ENCODE measurements at regions not wholly inside any gene's neighbourhood (a gene's known extent, or its start where the extent isn't known, plus 50 kb on each side); places are given as distances from the start of the nearest gene placed in this dataset.

- intact Hi-C loops (cut with micrococcal nuclease): no loop called here
- WGBS (ENCODE audit: insufficient coverage): 83% methylated on average over 3 of the region's 3 CpGs
- Mint-ChIP-seq H3K9me3 (peaks cover 4 to 12% (median 8%) of the 10 kb centered on the region in 7 donors), H3K27ac (no peak overlapping the region), H3K4me3 (no peak overlapping the region), H3K27me3 (ENCODE audit: low read depth in 3 of 3) (peaks cover 0 to 5% (median 0%) of the 10 kb centered on the region in 3 donors), H3K36me3 (no peaks in the 10 kb centered on the region), H3K4me1 (no peaks in the 10 kb centered on the region)
- Histone ChIP-seq H3K36me3 (replicated peaks in 1 of 2; ENCODE audit: control insufficient read depth in 1 of 2, insufficient read depth in 2 of 2, low read length in 2 of 2) (no peaks in the 10 kb centered on the region), H3K27ac (ENCODE audit: low read depth in 1 of 2, low read length in 2 of 2) (no peak overlapping the region), H3K4me3 (replicated peaks in 1 of 3; ENCODE audit: low read depth in 2 of 3, low read length in 3 of 3) (no peak overlapping the region), H3K9me3 (replicated peaks in 1 of 2; ENCODE audit: control insufficient read depth in 1 of 2, insufficient read depth in 1 of 2, low read length in 2 of 2) (peaks cover 6 to 11% of the 10 kb centered on the region in 2 donors), H3K9ac (ENCODE audit: insufficient read depth, low read length, poor library complexity, severe bottlenecking) (no peak overlapping the region), H3K4me1 (ENCODE audit: control insufficient read depth in 1 of 2, insufficient read depth in 2 of 2, low read length in 2 of 2) (no peaks in the 10 kb centered on the region), H4K20me1 (ENCODE audit: insufficient read depth, low read length) (no peaks in the 10 kb centered on the region), H3K79me2 (ENCODE audit: insufficient read depth, low read length) (no peaks in the 10 kb centered on the region), H2AFZ (ENCODE audit: insufficient read depth, low read depth, low read length, poor library complexity, severe bottlenecking) (no peak overlapping the region), H3K4me2 (replicated peaks; ENCODE audit: extremely low read depth, low read length, poor library complexity, severe bottlenecking) (no peak overlapping the region), H3K27me3 (ENCODE audit: control insufficient read depth in 2 of 2, insufficient read depth in 2 of 2, low read length in 2 of 2) (no peaks in the 10 kb centered on the region)
- DNase-seq: no peak
- TF ChIP-seq, protein P1, sequence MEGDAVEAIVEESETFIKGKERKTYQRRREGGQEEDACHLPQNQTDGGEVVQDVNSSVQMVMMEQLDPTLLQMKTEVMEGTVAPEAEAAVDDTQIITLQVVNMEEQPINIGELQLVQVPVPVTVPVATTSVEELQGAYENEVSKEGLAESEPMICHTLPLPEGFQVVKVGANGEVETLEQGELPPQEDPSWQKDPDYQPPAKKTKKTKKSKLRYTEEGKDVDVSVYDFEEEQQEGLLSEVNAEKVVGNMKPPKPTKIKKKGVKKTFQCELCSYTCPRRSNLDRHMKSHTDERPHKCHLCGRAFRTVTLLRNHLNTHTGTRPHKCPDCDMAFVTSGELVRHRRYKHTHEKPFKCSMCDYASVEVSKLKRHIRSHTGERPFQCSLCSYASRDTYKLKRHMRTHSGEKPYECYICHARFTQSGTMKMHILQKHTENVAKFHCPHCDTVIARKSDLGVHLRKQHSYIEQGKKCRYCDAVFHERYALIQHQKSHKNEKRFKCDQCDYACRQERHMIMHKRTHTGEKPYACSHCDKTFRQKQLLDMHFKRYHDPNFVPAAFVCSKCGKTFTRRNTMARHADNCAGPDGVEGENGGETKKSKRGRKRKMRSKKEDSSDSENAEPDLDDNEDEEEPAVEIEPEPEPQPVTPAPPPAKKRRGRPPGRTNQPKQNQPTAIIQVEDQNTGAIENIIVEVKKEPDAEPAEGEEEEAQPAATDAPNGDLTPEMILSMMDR (IDR thresholded peaks at IDR 0.05): no peak
Observed at GRCh38 chr5:143536364-143536763, 132.9 kb upstream of the NR3C1 start.

DNA sequence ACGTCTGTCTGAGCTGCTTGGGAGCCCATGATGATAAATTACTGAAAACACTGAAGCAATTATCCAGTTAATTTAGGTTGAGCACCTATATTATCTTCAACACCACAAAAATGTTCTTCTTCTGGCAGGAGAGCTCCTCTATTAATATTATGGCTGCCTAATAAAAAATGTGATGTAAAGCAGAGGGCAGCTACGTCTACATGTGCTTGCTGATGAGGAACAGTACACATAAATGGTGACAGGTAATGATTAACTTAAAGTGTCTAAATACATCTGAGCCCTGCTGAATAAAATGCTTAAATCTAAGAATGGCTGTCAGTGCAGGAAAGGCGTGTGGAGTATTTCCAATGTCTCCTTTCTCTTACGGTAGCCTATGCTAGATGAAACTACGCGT is 131.3 kb upstream of the NR3C1 start:
- 96% methylated on average over 5 of the region's 6 CpGs for WGBS (ENCODE audit: insufficient coverage)
- no peak overlapping the region for H2AFZ ChIP-seq (ENCODE audit: insufficient read depth, low read depth, low read length, poor library complexity, severe bottlenecking)
- peaks cover 5 to 19% (median 10%) of the 10 kb centered on the region in 7 donors for H3K9me3 Mint-ChIP-seq
- H3K36me3 ChIP-seq (replicated peaks in 1 of 2; ENCODE audit: control insufficient read depth in 1 of 2, insufficient read depth in 2 of 2, low read length in 2 of 2): no peaks in the 10 kb centered on the region
- H3K4me1 ChIP-seq (ENCODE audit: control insufficient read depth in 1 of 2, insufficient read depth in 2 of 2, low read length in 2 of 2): no peaks in the 10 kb centered on the region
- intact Hi-C loops (cut with micrococcal nuclease): no loop called here
- H3K27ac ChIP-seq (ENCODE audit: low read depth in 1 of 2, low read length in 2 of 2): no peak overlapping the region
- H3K4me1 Mint-ChIP-seq: no peaks in the 10 kb centered on the region
- no peak overlapping the region for H3K27ac Mint-ChIP-seq
- DNase-seq: no peak
- TF ChIP-seq, protein P1 (IDR thresholded peaks at IDR 0.05): no peak
- peaks cover 6 to 10% of the 10 kb centered on the region in 2 donors for H3K9me3 ChIP-seq (replicated peaks in 1 of 2; ENCODE audit: control insufficient read depth in 1 of 2, insufficient read depth in 1 of 2, low read length in 2 of 2)
- no peak overlapping the region for H3K4me2 ChIP-seq (replicated peaks; ENCODE audit: extremely low read depth, low read length, poor library complexity, severe bottlenecking)
- no peaks in the 10 kb centered on the region for H4K20me1 ChIP-seq (ENCODE audit: insufficient read depth, low read length)
- no peak overlapping the region for H3K9ac ChIP-seq (ENCODE audit: insufficient read depth, low read length, poor library complexity, severe bottlenecking)
- no peak overlapping the region for H3K4me3 ChIP-seq (replicated peaks in 1 of 3; ENCODE audit: low read depth in 2 of 3, low read length in 3 of 3)
- H3K4me3 Mint-ChIP-seq: no peak overlapping the region
- no peaks in the 10 kb centered on the region for H3K36me3 Mint-ChIP-seq
- no peaks in the 10 kb centered on the region for H3K79me2 ChIP-seq (ENCODE audit: insufficient read depth, low read length)
- H3K27me3 Mint-ChIP-seq (ENCODE audit: low read depth in 3 of 3): peaks cover 0 to 3% (median 0%) of the 10 kb centered on the region in 3 donors
- no peaks in the 10 kb centered on the region for H3K27me3 ChIP-seq (ENCODE audit: control insufficient read depth in 2 of 2, insufficient read depth in 2 of 2, low read length in 2 of 2)
